HEK293 (cell line): ENCODE measurements at regions not wholly inside any gene's neighbourhood (a gene's known extent, or its start where the extent isn't known, plus 50 kb on each side); places are given as distances from the start of the nearest gene placed in this dataset.

Source experiments
- ZBTB7A ChIP-seq: fragments of 450-650 bp; formaldehyde crosslinking; IDR thresholded peaks from 2 replicates; pipeline ENCODE4 v1.5.1; 2016; ENCODE audit warnings: low read depth, missing biosample characterization, missing genetic modification characterization
- ZNF776 ChIP-seq: fragments of 450-650 bp; formaldehyde crosslinking; IDR thresholded peaks from 2 replicates; pipeline ENCODE4 v1.5.0; 2017; ENCODE audit warnings: missing biosample characterization, missing genetic modification characterization, borderline replicate concordance

- TF ChIP-seq ZBTB7A (tag by site-specific recombination) (no peak), ZNF776 (tag by site-specific recombination) (no peak)
Measured at GRCh38 chr11:80103142-80103859, 662.5 kb upstream of the TENM4 start.
